GM12865 (cell line): ENCODE measurements at regions not wholly inside any gene's neighbourhood (a gene's known extent, or its start where the extent isn't known, plus 50 kb on each side); places are given as distances from the start of the nearest gene placed in this dataset.

Experiments used
- DNase-seq: peaks from one replicate; pipeline ENCODE4 v3.0.0; 2010; ENCODE audit warnings: low read depth
- H3K4me3 ChIP-seq: 2 replicates; pipeline ENCODE4 v1.5.1; 2011; ENCODE audit warnings: mild to moderate bottlenecking, low read depth, low read length, control low read depth
- CTCF ChIP-seq: IDR thresholded peaks from 2 replicates; pipeline ENCODE4 v1.5.1; 2011; ENCODE audit warnings: low read length, control low read depth, low read depth, inconsistent platforms; ENCODE audit not compliant: insufficient read depth; ENCODE audit errors: missing control alignments

GRCh38 chr14:38710196-38710595, 392.8 kb downstream of the SEC23A start:
- H3K4me3 ChIP-seq: no peak overlapping the region
- DNase-seq: no peak
- no peak for TF ChIP-seq CTCF

GRCh38 chr14:38705220-38705619, 397.8 kb downstream of the SEC23A start:
- DNase-seq: no peak
- TF ChIP-seq CTCF: no peak
- no peak overlapping the region for H3K4me3 ChIP-seq

- no peak overlapping the region for H3K4me3 ChIP-seq
- TF ChIP-seq CTCF: no peak
- DNase-seq: no peak
Observed at GRCh38 chr14:38704220-38704619, 398.8 kb downstream of the SEC23A start.

- TF ChIP-seq CTCF: no peak
- H3K4me3 ChIP-seq: no peak overlapping the region
- DNase-seq: no peak
Observed at GRCh38 chr14:38696925-38697324, 406.1 kb downstream of the SEC23A start.

GRCh38 chr14:38693423-38693822, 409.6 kb downstream of the SEC23A start:
- TF ChIP-seq CTCF: no peak
- DNase-seq: no peak
- no peak overlapping the region for H3K4me3 ChIP-seq

- no peak overlapping the region for H3K4me3 ChIP-seq
- TF ChIP-seq CTCF: no peak
- DNase-seq: no peak
Observed at GRCh38 chr14:38669027-38669426, 413.1 kb upstream of the CLEC14A start.

GRCh38 chr14:38663382-38663781, 407.5 kb upstream of the CLEC14A start:
- no peak for DNase-seq
- H3K4me3 ChIP-seq: no peak overlapping the region
- TF ChIP-seq CTCF: no peak
